LNCAP (cell line): ENCODE measurements at regions not wholly inside any gene's neighbourhood (a gene's known extent, or its start where the extent isn't known, plus 50 kb on each side); places are given as distances from the start of the nearest gene placed in this dataset.

ENCODE experiments used
- CTCF ChIP-seq: fragments of 450-650 bp; IDR thresholded peaks from 2 replicates; pipeline ENCODE4 v1.5.1; 2017; ENCODE audit warnings: mild to moderate bottlenecking

GRCh38 chr14:71449316-71450055, 482.7 kb upstream of the RGS6 start:
- TF ChIP-seq CTCF: no peak

- TF ChIP-seq CTCF: no peak
Measured at GRCh38 chr14:71451501-71451900, 480.7 kb upstream of the RGS6 start.

- no peak for TF ChIP-seq CTCF
Measured at GRCh38 chr14:71452539-71452938, 479.7 kb upstream of the RGS6 start.

GRCh38 chr14:71452987-71453386, 479.2 kb upstream of the RGS6 start:
- TF ChIP-seq CTCF: no peak

- TF ChIP-seq CTCF: no peak
Measured at GRCh38 chr14:71454010-71454409, 478.2 kb upstream of the RGS6 start.

GRCh38 chr14:71454513-71455332, 477.5 kb upstream of the RGS6 start:
- TF ChIP-seq CTCF: no peak

- TF ChIP-seq CTCF: no peak
Measured at GRCh38 chr14:71460091-71460490, 472.1 kb upstream of the RGS6 start.
